ENCODE measurements at regions not wholly inside any gene's neighbourhood (a gene's known extent, or its start where the extent isn't known, plus 50 kb on each side); places are given as distances from the start of the nearest gene placed in this dataset.

DNA sequence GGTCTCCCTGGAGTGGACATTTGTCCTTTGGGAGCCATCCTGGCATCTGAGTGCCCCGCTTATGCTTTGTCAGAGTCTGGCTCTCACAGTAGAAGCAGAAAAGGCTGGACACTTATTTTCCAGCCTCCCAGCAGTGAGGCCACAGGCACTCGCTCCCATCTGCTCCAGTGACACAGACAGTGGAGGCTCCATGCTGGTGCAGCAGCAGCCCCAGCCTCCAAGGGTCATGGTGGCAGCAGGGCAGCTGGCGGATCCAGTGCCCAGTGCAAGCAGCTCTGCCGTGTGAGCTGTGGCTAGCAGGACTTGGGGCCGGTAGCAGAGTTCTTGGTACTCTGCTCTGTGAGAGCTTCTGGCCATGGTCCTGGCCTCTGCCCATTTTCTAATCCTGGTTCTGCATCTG lies 157.3 kb upstream of the ALDH1B1 start:
- H3K4me1 ChIP-seq (ENCODE audit: insufficient read depth, low read length): no peaks in the 10 kb centered on the region
- no peak for DNase-seq
- H3K79me2 ChIP-seq (ENCODE audit: insufficient read depth, low read length): no peaks in the 10 kb centered on the region
- H3K4me3 ChIP-seq (ENCODE audit: low read depth in 1 of 2, low read length in 2 of 2): no peak overlapping the region
- H3K27me3 ChIP-seq (ENCODE audit: insufficient read depth, low read length, poor library complexity): no peaks in the 10 kb centered on the region
- no peaks in the 10 kb centered on the region for H3K36me3 ChIP-seq (ENCODE audit: insufficient read depth, low read length)
- no peak for ATAC-seq (ENCODE audit: insufficient read depth, low read depth)
- TF ChIP-seq, protein P1, sequence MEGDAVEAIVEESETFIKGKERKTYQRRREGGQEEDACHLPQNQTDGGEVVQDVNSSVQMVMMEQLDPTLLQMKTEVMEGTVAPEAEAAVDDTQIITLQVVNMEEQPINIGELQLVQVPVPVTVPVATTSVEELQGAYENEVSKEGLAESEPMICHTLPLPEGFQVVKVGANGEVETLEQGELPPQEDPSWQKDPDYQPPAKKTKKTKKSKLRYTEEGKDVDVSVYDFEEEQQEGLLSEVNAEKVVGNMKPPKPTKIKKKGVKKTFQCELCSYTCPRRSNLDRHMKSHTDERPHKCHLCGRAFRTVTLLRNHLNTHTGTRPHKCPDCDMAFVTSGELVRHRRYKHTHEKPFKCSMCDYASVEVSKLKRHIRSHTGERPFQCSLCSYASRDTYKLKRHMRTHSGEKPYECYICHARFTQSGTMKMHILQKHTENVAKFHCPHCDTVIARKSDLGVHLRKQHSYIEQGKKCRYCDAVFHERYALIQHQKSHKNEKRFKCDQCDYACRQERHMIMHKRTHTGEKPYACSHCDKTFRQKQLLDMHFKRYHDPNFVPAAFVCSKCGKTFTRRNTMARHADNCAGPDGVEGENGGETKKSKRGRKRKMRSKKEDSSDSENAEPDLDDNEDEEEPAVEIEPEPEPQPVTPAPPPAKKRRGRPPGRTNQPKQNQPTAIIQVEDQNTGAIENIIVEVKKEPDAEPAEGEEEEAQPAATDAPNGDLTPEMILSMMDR (IDR thresholded peaks at IDR 0.05; ENCODE audit: borderline replicate concordance, extremely low read depth, low read length, poor library complexity, severe bottlenecking): no peak
- TF ChIP-seq EZH2 (IDR thresholded peaks at IDR 0.05; ENCODE audit: borderline replicate concordance, low read depth, low read length, severe bottlenecking): no peak
- no peaks in the 10 kb centered on the region for H3K9me3 ChIP-seq (ENCODE audit: insufficient read depth, low read length, severe bottlenecking)
- no peak overlapping the region for H3K9ac ChIP-seq (ENCODE audit: low read depth, low read length)
- no peak overlapping the region for H3K4me2 ChIP-seq (ENCODE audit: insufficient read depth, low read length)
- no peak overlapping the region for H2AFZ ChIP-seq (ENCODE audit: low read depth, low read length)
- H3K27ac ChIP-seq (ENCODE audit: low read length): no peak overlapping the region
- H4K20me1 ChIP-seq (ENCODE audit: insufficient read depth, low read length): no peaks in the 10 kb centered on the region

DNA sequence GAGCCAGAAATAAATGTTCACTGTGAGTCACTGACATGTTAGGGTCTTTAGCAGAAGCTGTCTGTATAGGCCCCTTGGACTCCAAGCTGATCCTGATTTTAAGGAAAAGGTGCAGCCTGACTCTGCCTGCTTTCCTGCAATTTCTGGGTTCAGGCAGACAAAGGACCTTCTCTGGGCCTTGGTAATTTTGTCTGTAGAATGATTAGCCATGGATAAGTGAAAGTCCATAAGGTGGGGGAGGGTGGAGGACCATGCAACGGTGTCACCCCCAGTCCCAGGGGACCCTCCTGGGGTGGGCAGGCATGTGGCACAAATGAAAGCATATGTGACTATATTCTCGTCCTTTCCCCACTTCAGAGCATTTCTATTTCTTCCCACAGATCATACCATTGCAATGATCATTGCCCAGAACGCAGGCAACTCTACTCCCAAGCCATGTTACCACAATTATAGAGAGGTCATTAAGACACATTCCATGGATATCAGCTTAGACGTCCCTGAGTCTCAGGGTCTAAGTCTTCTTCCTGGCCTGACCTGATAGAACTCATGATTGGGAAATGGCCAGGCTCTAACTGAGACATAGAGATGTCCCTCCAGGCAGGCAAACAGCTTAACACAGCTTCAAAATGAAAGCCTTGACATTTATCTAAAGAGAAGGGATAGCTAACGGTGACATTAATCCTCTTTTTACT lies 157.9 kb upstream of the ALDH1B1 start:
- DNase-seq (no peak), ATAC-seq (ENCODE audit: insufficient read depth, low read depth) (no peak)
- H3K79me2 ChIP-seq (ENCODE audit: insufficient read depth, low read length): no peaks in the 10 kb centered on the region
- H3K4me2 ChIP-seq (ENCODE audit: insufficient read depth, low read length): no peak overlapping the region
- no peak overlapping the region for H2AFZ ChIP-seq (ENCODE audit: low read depth, low read length)
- no peaks in the 10 kb centered on the region for H3K4me1 ChIP-seq (ENCODE audit: insufficient read depth, low read length)
- H3K27ac ChIP-seq (ENCODE audit: low read length): no peak overlapping the region
- no peaks in the 10 kb centered on the region for H3K36me3 ChIP-seq (ENCODE audit: insufficient read depth, low read length)
- no peak overlapping the region for H3K4me3 ChIP-seq (ENCODE audit: low read depth in 1 of 2, low read length in 2 of 2)
- no peaks in the 10 kb centered on the region for H3K27me3 ChIP-seq (ENCODE audit: insufficient read depth, low read length, poor library complexity)
- no peak for TF ChIP-seq EZH2 (IDR thresholded peaks at IDR 0.05; ENCODE audit: borderline replicate concordance, low read depth, low read length, severe bottlenecking)
- TF ChIP-seq, protein P1 (IDR thresholded peaks at IDR 0.05; ENCODE audit: borderline replicate concordance, extremely low read depth, low read length, poor library complexity, severe bottlenecking): no peak
- H3K9ac ChIP-seq (ENCODE audit: low read depth, low read length): no peak overlapping the region
- H3K9me3 ChIP-seq (ENCODE audit: insufficient read depth, low read length, severe bottlenecking): no peaks in the 10 kb centered on the region
- no peaks in the 10 kb centered on the region for H4K20me1 ChIP-seq (ENCODE audit: insufficient read depth, low read length)

DNA sequence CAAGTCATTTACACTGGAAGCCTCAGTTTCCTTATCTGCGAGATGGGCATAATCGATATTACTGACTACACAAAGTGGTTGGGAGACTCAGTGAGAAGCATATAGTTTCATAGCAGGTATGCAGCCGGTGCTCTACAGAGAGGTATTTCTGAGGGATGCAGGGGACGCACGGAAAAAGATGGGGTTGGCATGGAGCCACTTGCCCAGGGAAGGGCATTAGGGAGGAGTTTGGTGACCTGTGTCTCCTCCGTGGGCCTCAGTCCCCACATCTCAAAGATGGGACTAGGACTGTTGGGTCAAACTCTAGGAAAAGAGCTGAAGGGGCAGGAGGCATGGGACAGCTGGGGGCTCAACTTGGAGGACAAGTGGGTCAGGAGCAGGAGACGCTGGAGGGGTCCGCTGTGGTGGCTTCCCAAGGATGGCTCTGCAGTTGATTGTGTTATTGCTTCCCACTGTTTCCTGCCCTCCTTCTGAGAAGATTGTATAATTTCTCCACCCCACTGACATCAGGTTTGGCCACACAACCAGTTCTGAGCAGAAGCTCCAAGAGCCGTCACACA lies 158.6 kb upstream of the ALDH1B1 start:
- Histone ChIP-seq H3K4me3 (ENCODE audit: low read depth in 1 of 2, low read length in 2 of 2) (no peak overlapping the region), H2AFZ (ENCODE audit: low read depth, low read length) (no peak overlapping the region), H4K20me1 (ENCODE audit: insufficient read depth, low read length) (no peaks in the 10 kb centered on the region), H3K9me3 (ENCODE audit: insufficient read depth, low read length, severe bottlenecking) (no peaks in the 10 kb centered on the region), H3K9ac (ENCODE audit: low read depth, low read length) (no peak overlapping the region), H3K27me3 (ENCODE audit: insufficient read depth, low read length, poor library complexity) (no peaks in the 10 kb centered on the region), H3K36me3 (ENCODE audit: insufficient read depth, low read length) (no peaks in the 10 kb centered on the region), H3K79me2 (ENCODE audit: insufficient read depth, low read length) (no peaks in the 10 kb centered on the region), H3K4me2 (ENCODE audit: insufficient read depth, low read length) (no peak overlapping the region), H3K27ac (ENCODE audit: low read length) (no peak overlapping the region), H3K4me1 (ENCODE audit: insufficient read depth, low read length) (peaks cover under 1% of the 10 kb centered on the region)
- DNase-seq (no peak), ATAC-seq (ENCODE audit: insufficient read depth, low read depth) (no peak)
- TF ChIP-seq, protein P1 (IDR thresholded peaks at IDR 0.05; ENCODE audit: borderline replicate concordance, extremely low read depth, low read length, poor library complexity, severe bottlenecking): no peak
- no peak for TF ChIP-seq EZH2 (IDR thresholded peaks at IDR 0.05; ENCODE audit: borderline replicate concordance, low read depth, low read length, severe bottlenecking)

All from DND-41 (cell line).